Neuron (in vitro differentiated cells): ENCODE measurements at regions not wholly inside any gene's neighbourhood (a gene's known extent, or its start where the extent isn't known, plus 50 kb on each side); places are given as distances from the start of the nearest gene placed in this dataset.

Experiments
- H2AFZ ChIP-seq: one replicate; pipeline ENCODE4 v1.6.1; 2013; ENCODE audit warnings: low read depth, mild to moderate bottlenecking, inconsistent platforms, low read length, moderate library complexity
- H3K27me3 ChIP-seq: one replicate; pipeline ENCODE4 v1.6.1; 2013; ENCODE audit warnings: low read length; ENCODE audit not compliant: insufficient read depth
- H3K36me3 ChIP-seq: one replicate; pipeline ENCODE4 v1.6.1; 2013; ENCODE audit warnings: low read length; ENCODE audit not compliant: insufficient read depth
- H3K4me1 ChIP-seq: one replicate; pipeline ENCODE4 v1.6.1; 2013; ENCODE audit warnings: low read length; ENCODE audit not compliant: insufficient read depth
- H3K4me3 ChIP-seq: 2 replicates; pipeline ENCODE4 v1.5.1; 2013; ENCODE audit warnings: mild to moderate bottlenecking, low read length, moderate library complexity
- H3K9me3 ChIP-seq: one replicate; pipeline ENCODE4 v1.6.1; 2013; ENCODE audit warnings: low read length

DNA sequence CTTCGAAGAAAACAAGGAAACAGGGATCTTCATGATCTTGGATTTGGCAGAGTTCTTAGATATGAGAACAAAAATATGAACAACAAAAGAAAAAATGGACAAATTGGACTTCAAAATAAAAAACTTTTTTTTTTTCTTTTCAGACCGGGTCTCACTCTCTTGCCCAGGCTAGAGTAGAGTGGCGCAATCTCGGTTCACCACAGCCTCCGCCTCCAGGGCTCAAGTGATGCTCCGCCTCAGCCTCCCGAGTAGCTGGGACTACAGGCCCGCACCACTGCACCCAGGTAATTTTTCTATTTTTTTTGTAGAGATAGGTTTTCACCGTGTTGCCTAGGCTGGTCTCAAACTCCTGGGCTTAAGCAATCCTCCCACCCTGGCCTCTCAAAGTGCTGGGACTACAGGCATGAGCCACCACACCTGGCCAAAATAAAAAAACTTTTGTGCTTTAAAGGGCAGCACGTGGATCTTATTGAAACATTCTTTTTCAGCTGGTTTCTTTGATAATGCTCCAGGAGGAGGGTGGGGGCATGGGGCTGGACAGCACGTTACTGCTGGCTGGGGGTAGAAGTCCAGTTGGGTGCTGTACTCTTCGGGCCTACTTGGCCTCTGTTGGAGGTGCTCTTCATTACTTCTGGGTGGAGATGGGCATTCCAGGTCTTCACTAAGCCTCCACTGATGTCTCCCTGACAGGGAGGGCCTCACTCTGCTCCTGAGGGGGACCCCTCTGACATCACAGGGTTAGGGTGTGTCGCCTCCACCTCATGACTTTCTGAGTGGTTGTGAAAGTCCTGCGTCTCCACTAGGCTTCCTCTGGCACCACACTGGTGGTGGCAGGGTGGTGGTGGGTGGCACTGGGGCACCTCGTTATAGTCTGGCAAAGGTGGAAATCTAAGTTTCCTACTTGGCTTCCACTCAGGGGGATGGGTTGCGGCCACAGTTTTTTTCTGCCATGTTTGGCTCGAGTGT, 150.5 kb upstream of the XPO1 start:
- Histone ChIP-seq H3K36me3 (no peaks in the 10 kb centered on the region), H3K4me1 (no peaks in the 10 kb centered on the region), H3K27me3 (no peaks in the 10 kb centered on the region), H2AFZ (no peak overlapping the region), H3K9me3 (no peaks in the 10 kb centered on the region), H3K4me3 (no peak overlapping the region)

- Histone ChIP-seq H3K36me3 (no peaks in the 10 kb centered on the region), H3K4me3 (no peak overlapping the region), H3K9me3 (no peaks in the 10 kb centered on the region), H3K27me3 (no peaks in the 10 kb centered on the region), H2AFZ (no peak overlapping the region), H3K4me1 (no peaks in the 10 kb centered on the region)
Observed at GRCh38 chr2:61679096-61679495, 140.9 kb upstream of the XPO1 start.

GRCh38 chr2:61677942-61678341, 139.8 kb upstream of the XPO1 start:
- Histone ChIP-seq H3K27me3 (no peaks in the 10 kb centered on the region), H3K9me3 (no peaks in the 10 kb centered on the region), H3K4me1 (no peaks in the 10 kb centered on the region), H3K36me3 (no peaks in the 10 kb centered on the region), H3K4me3 (no peak overlapping the region), H2AFZ (no peak overlapping the region)

DNA sequence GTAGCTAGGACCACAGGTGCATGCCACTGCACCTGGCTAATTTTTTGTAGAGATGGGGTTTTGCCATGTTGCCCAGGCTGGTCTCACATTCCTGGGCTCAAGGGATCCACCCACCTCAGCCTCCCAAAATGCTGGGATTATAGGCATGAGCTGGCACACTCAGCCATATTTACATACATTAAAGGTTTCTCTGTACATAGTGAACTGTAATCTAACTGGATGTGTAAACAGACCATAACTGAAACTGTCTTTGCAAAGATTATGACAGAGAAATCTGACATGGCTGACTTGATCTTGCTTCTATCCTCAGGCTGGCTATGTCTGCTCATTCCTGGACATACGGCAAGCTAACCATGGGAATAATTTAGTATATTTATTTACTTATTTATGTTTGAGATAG, 139.2 kb upstream of the XPO1 start:
- Histone ChIP-seq H3K9me3 (no peaks in the 10 kb centered on the region), H3K4me3 (no peak overlapping the region), H3K4me1 (no peaks in the 10 kb centered on the region), H3K27me3 (no peaks in the 10 kb centered on the region), H2AFZ (no peak overlapping the region), H3K36me3 (no peaks in the 10 kb centered on the region)

DNA sequence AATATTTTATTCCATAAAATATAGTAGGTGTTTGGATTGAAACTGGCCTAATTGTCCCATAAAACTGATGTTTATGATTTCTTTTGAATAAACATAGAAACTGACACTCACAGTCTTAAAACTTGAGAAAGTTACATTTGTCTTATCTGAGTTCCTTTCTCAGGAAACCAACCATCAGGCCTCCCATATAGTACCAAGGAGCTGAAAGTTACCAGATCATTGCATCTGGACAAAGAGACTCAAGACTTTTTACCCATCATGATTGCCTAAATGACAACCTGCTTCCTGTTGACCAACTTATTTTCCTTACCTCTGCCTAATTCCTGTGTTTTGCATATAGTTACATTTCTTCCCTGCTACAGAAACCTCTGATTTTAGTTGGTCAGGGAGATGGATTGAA, 137.0 kb upstream of the XPO1 start:
- Histone ChIP-seq H2AFZ (no peak overlapping the region), H3K4me1 (peaks cover 12% of the 10 kb centered on the region), H3K27me3 (no peaks in the 10 kb centered on the region), H3K36me3 (no peaks in the 10 kb centered on the region), H3K4me3 (no peak overlapping the region), H3K9me3 (no peaks in the 10 kb centered on the region)

- no peaks in the 10 kb centered on the region for H3K9me3 ChIP-seq
- H3K27me3 ChIP-seq = no peaks in the 10 kb centered on the region
- H3K4me1 ChIP-seq = peaks cover 12% of the 10 kb centered on the region
- peak overlapping the region; percentile 28 for H2AFZ ChIP-seq
- no peaks in the 10 kb centered on the region for H3K36me3 ChIP-seq
- no peak overlapping the region for H3K4me3 ChIP-seq
Observed at GRCh38 chr2:61671561-61672315, 133.6 kb upstream of the XPO1 start.

GRCh38 chr2:61670591-61671501, 132.7 kb upstream of the XPO1 start:
- Histone ChIP-seq H3K36me3 (no peaks in the 10 kb centered on the region), H2AFZ (peak overlapping the region; percentile 28), H3K9me3 (no peaks in the 10 kb centered on the region), H3K4me1 (peaks cover 12% of the 10 kb centered on the region), H3K27me3 (no peaks in the 10 kb centered on the region), H3K4me3 (no peak overlapping the region)

DNA sequence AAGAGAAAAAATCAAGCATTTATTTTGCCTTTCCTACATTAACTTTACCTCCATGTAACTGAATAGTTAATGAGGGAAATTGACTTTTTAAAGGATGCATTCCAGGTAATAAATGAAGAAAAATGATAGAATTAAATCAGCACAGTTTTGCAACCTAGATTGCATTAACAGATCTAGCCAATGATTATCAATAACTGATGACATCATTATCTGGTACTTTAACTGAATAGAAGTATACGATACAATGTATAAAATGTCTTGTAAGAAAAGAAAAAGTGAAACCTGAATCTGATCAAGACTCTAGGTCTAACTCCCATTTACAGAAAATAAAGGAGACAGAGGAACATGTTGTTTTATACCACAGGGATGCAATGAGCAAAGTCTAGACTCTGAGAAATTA, 126.0 kb upstream of the XPO1 start:
- Histone ChIP-seq H3K9me3 (no peaks in the 10 kb centered on the region), H3K27me3 (no peaks in the 10 kb centered on the region), H3K4me3 (no peak overlapping the region), H3K4me1 (no peaks in the 10 kb centered on the region), H3K36me3 (no peaks in the 10 kb centered on the region), H2AFZ (no peak overlapping the region)

- Histone ChIP-seq H3K9me3 (no peaks in the 10 kb centered on the region), H3K36me3 (no peaks in the 10 kb centered on the region), H3K4me1 (no peaks in the 10 kb centered on the region), H2AFZ (no peak overlapping the region), H3K4me3 (no peak overlapping the region), H3K27me3 (no peaks in the 10 kb centered on the region)
Observed at GRCh38 chr2:61662990-61663389, 124.8 kb upstream of the XPO1 start.

DNA sequence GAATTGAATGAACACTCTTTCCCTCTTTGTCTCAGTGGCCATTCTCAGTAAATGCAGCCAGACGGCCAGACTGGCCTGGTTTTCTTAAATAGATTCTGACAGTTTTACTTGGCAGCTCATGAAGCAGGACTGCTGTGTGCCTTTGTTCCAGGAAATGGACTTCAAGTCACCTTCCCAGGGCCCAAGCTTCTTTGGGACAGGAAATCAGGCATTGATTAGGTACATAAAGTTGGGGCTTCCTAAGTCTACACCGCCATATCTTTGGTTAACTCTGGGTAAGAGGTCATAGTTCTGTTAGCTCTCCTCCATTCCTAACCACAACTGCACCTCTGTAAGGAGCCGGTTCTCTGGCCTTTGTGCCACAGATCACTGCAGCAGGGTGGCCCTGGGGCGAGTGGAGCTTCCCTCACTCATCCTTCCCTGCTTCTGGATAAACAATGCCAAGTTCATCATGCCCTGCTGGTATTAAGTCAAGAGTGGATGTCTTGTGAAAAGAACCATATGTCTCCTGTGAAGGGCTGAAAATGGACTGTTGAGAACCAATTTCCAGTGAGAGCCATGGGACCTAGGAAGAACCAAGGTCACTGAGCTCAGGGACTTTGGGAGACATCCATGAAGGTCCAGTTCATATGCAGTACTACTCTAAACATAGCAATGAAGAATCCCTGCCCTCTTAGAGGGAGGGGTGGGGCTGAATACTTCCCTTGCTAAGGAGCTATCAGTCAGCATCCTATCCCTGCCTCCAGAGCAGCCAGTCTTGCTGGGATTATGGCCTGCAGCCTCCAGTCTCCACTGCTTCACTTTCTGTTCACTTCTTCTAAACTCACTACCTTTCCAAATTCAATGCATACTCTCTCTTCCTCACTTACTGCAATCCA, 122.6 kb upstream of the XPO1 start:
- Histone ChIP-seq H3K4me3 (no peak overlapping the region), H3K36me3 (no peaks in the 10 kb centered on the region), H2AFZ (no peak overlapping the region), H3K9me3 (no peaks in the 10 kb centered on the region), H3K4me1 (no peaks in the 10 kb centered on the region), H3K27me3 (no peaks in the 10 kb centered on the region)

GRCh38 chr2:61658841-61659780, 121.0 kb upstream of the XPO1 start:
- Histone ChIP-seq H3K27me3 (no peaks in the 10 kb centered on the region), H2AFZ (no peak overlapping the region), H3K4me3 (no peak overlapping the region), H3K36me3 (no peaks in the 10 kb centered on the region), H3K9me3 (no peaks in the 10 kb centered on the region), H3K4me1 (no peaks in the 10 kb centered on the region)
